Heart right ventricle (tissue), 16 donors: ENCODE measurements at regions not wholly inside any gene's neighbourhood (a gene's known extent, or its start where the extent isn't known, plus 50 kb on each side); places are given as distances from the start of the nearest gene placed in this dataset.

Experiments
- ATAC-seq, 8 donors: fragments of 200-7000 bp; cut with Tn5 transposase; one replicate each; pipeline ENCODE4 v1.9.1; 2020; ENCODE audit warnings: mild to moderate bottlenecking in 8 of 8, moderate library complexity in 8 of 8, moderate number of reproducible peaks in 1 of 8
- DNase-seq, 2 donors: peaks; one replicate each; pipeline ENCODE4 v3.0.0-alpha.2; 2020
- H3K27ac ChIP-seq, 10 donors: fragments of 200-600 bp; sonication (generic) in 2 of 10; one replicate each; pipeline versions ENCODE4 v1.5.0 to v1.8.0; 2020 to 2022; ENCODE audit warnings: mild to moderate bottlenecking in 3 of 10
- H3K27me3 ChIP-seq, 7 donors: fragments of 200-600 bp; one replicate each; pipeline ENCODE4 v1.8.0; 2021 to 2022; ENCODE audit warnings: mild to moderate bottlenecking in 2 of 7
- H3K36me3 ChIP-seq, 9 donors: fragments of 200-600 bp; sonication (generic) in 1 of 9; one replicate each; pipeline versions ENCODE4 v1.5.0 to v1.8.0; 2020 to 2022; ENCODE audit warnings: mild to moderate bottlenecking in 2 of 9
- H3K4me1 ChIP-seq, 9 donors: fragments of 200-600 bp; sonication (generic) in 1 of 9; one replicate each; pipeline versions ENCODE4 v1.5.0 to v1.8.0; 2020 to 2022; ENCODE audit warnings: mild to moderate bottlenecking in 4 of 9
- H3K4me3 ChIP-seq, 10 donors: fragments of 200-600 bp; sonication (generic) in 2 of 10; one replicate each; pipeline versions ENCODE4 v1.5.0 to v1.8.0; 2020 to 2022; ENCODE audit warnings: mild to moderate bottlenecking in 7 of 10, moderate library complexity in 2 of 10
- H3K9me3 ChIP-seq, 11 donors: fragments of 200-600 bp in 10 of 11; sonication (generic) in 2 of 11; one replicate each; pipeline versions ENCODE4 v1.5.0 to v1.8.0; 2013 to 2022; ENCODE audit warnings: mild to moderate bottlenecking in 2 of 11, control low read depth in 1 of 11, moderate library complexity in 1 of 11
- CTCF ChIP-seq, 9 donors: fragments of 200-600 bp; sonication (generic) in 2 of 9; IDR thresholded peaks; one replicate each; pipeline versions ENCODE4 v1.5.0 to v1.8.0; 2021 to 2022; ENCODE audit warnings: antibody characterized with exemption in 9 of 9, mild to moderate bottlenecking in 5 of 9, moderate library complexity in 1 of 9
- WGBS, 2 donors: extraction: QIAGEN DNeasy Blood & Tissue Kit; methylation state at CpG; one replicate each; pipeline ENCODE4 v1.1.7; 2013; ENCODE audit warnings: inconsistent platforms in 1 of 2; 5-methylcytosine and 5-hydroxymethylcytosine counted together
- intact Hi-C, 10 donors: fragments of 100-400 bp; cut with DNase I; formaldehyde crosslinking; loops; one replicate each; pipeline versions ENCODE4 v1.11.1 to v1.14.2; 2022
- donor health status: Arrhythmogenic right ventricular cardiomyopathy.
- donor health status: ischemic (EF 13 %, LVEDD 7.1; RV severe dilation, severe dysfunction).
- donor health status: healthy with polysubstance abuse.
- donor health status: DM: no; HTN: yes; CAD: no.
- donor health status: DM: no; HTN: no; CAD: no.
- donor health status: ischemic (EF 25% LVEDD 6.9; RV normal size, moderate dysfunction).
- donor health status: ischemic (EF 25% LVEDD 5.7; RV mildly dilated, moderate dysfunction).
- donor health status: healthy.
- donor health status: DM: yes; HTN: yes; CAD: no.
- donor health status: Ischemic cardiomyopathy.
- donor health status: ischemic (EF 35%, LVEDD 5.7; RV mildly dilated, moderate dysfunction).
- donor health status: nonischemic (EF 11% LVEDD 7.7; RV severe dilation, severe dysfunction).
- donor health status: DM: yes; HTN: yes; CAD: no.
- donor health status: PGD.
- donor health status: ischemic (EF 29% LVEDD 5.4; RV normal size, mild dysfunction).
- donor health status: nonischemic (EF 23%, LVEDD 6.1; RV moderate dilation, normal function).

DNA sequence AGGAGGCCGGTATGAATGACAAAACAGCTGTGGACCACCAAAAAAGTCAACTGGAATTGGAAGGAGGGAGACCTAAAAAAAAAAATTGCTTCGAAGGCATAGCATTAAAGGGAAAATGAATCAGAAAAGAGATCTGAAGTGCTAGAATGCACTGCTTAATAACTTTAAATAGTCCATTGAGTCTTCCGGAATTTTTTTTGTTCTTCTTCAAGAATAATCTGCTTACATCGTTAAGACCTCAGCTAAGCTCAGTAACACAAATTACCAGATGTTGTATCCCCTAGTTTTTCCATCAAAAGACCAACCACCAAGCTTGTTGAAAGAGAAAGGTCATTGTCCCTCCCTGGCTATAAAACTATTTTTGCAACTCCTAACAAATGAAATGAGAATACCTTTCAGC, 560.5 kb downstream of the NR2F2 start:
- Histone ChIP-seq H3K27ac (peak overlapping the region in 1 of 10 donors; percentile 17), H3K9me3 (no peaks in the 10 kb centered on the region), H3K27me3 (peaks cover 0 to 9% (median 0%) of the 10 kb centered on the region in 7 donors), H3K4me1 (peaks cover 0 to 10% (median 0%) of the 10 kb centered on the region in 9 donors), H3K36me3 (no peaks in the 10 kb centered on the region), H3K4me3 (peak overlapping the region in 6 of 10 donors; percentile 26 to 45 (median 42))
- no peak for ATAC-seq
- TF ChIP-seq CTCF (IDR thresholded peaks at IDR 0.05), result no peak
- 28 to 36% methylated on average over 4 of the region's 4 CpGs for WGBS, 2 donors
- DNase-seq, result no peak
- intact Hi-C loops, result loop anchor here in 4 of 10 donors (5.0 to 10.0 kb wide), 2 partner anchors 534 to 536 kb away; no protein-coding TSS in a partner anchor

GRCh38 chr15:96893159-96893906, 562.8 kb downstream of the NR2F2 start:
- Histone ChIP-seq H3K4me1 (peaks cover 0 to 10% (median 0%) of the 10 kb centered on the region in 9 donors), H3K36me3 (no peaks in the 10 kb centered on the region), H3K9me3 (no peaks in the 10 kb centered on the region), H3K27ac (no peak overlapping the region), H3K27me3 (peaks cover 0 to 9% (median 0%) of the 10 kb centered on the region in 7 donors), H3K4me3 (no peak overlapping the region)
- 38 to 50% methylated on average over 5 of the region's 5 CpGs for WGBS, 2 donors
- DNase-seq, result no peak
- ATAC-seq, result no peak
- intact Hi-C loops, result loop anchor here in 4 of 10 donors (5.0 to 10.0 kb wide), 2 partner anchors 536 to 539 kb away; no protein-coding TSS in a partner anchor
- peak in 8 of 9 donors; percentile 8 to 66 (median 52) for TF ChIP-seq CTCF (IDR thresholded peaks at IDR 0.05)

DNA sequence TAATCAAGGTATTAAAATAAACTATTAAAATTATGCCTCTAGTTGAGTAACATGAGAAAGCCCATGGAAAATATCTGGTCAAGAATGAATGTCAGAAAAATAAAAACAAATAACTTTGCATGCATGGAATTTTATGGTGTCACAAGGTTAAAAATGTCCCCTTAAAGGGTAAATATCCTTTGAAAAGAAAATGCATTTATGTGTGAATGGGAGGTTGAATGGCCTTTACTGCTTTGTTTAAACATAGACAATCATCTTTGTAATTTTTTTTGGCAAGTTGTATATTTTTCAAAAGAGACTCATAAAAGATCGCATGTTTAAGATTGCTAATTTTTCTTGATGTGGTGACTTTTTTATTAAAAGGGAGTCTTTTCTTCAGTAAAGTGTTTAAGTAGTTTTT, 564.2 kb downstream of the NR2F2 start:
- ATAC-seq (no peak), DNase-seq (no peak)
- H3K27ac ChIP-seq, result no peak overlapping the region
- peaks cover 0 to 10% (median 0%) of the 10 kb centered on the region in 9 donors for H3K4me1 ChIP-seq
- peaks cover 0 to 9% (median 0%) of the 10 kb centered on the region in 7 donors for H3K27me3 ChIP-seq
- intact Hi-C loops, result loop anchor here in 4 of 10 donors (5.0 to 10.0 kb wide), 2 partner anchors 537 to 540 kb away; no protein-coding TSS in a partner anchor
- WGBS, 2 donors, result 85 to 93% methylated on average over 1 of the region's 1 CpG
- H3K36me3 ChIP-seq, result no peaks in the 10 kb centered on the region
- TF ChIP-seq CTCF (IDR thresholded peaks at IDR 0.05), result no peak
- no peaks in the 10 kb centered on the region for H3K9me3 ChIP-seq
- H3K4me3 ChIP-seq, result no peak overlapping the region

GRCh38 chr15:96896766-96897165, 566.3 kb downstream of the NR2F2 start:
- Histone ChIP-seq H3K27ac (no peak overlapping the region), H3K4me3 (no peak overlapping the region), H3K9me3 (no peaks in the 10 kb centered on the region), H3K27me3 (peaks cover 0 to 5% (median 0%) of the 10 kb centered on the region in 7 donors), H3K36me3 (no peaks in the 10 kb centered on the region), H3K4me1 (no peaks in the 10 kb centered on the region)
- no peak for TF ChIP-seq CTCF (IDR thresholded peaks at IDR 0.05)
- WGBS, 2 donors, result 49 to 57% methylated on average over 3 of the region's 3 CpGs
- intact Hi-C loops, result loop anchor here in 3 of 10 donors (10.0 kb wide), 1 partner anchor 542 kb away; no protein-coding TSS in a partner anchor
- DNase-seq (no peak), ATAC-seq (no peak)
